ENCODE measurements at regions not wholly inside any gene's neighbourhood (a gene's known extent, or its start where the extent isn't known, plus 50 kb on each side); places are given as distances from the start of the nearest gene placed in this dataset.

DNA sequence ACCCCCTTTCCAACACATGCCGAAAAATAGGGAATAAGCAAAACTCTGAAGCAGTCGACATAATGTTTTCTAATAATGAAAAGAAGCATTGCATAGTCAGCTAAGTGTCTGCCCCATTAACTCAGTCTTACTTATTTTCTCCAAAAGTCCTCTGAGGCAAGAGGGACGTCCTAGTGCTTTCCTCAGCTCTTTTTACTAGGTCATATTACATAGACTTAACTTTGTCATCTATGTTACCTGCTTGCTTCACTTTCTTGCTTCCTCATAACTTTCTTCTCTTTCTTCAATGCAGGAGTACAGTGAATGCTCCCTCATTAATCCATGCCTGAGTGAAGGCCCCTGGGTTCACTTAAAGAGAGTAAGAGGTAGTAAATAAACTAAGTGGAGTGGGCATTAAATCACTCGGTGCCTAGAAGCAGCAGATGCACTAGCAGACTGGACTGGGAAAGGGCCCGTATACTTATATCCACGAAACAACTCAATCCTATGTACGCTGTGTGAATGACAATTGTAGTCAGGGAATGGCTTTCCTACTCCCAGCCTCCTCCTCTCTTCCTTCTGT lies 210.5 kb upstream of the SPAG17 start:
- Histone ChIP-seq H3K27me3 (ENCODE audit: control insufficient read depth in 3 of 3, insufficient read depth in 3 of 3, low read length in 2 of 3) (no peaks in the 10 kb centered on the region), H3K27ac (ENCODE audit: low read depth in 1 of 2, low read length in 1 of 2) (no peak overlapping the region), H3K4me1 (ENCODE audit: control insufficient read depth in 5 of 5, insufficient read depth in 5 of 5, low read length in 5 of 5) (peaks cover 0 to 7% (median 0%) of the 10 kb centered on the region in 5 donors), H3K36me3 (ENCODE audit: control insufficient read depth in 4 of 4, insufficient read depth in 4 of 4, low read length in 4 of 4) (no peaks in the 10 kb centered on the region), H3K9me3 (ENCODE audit: control insufficient read depth in 4 of 4, insufficient read depth in 3 of 4, low read length in 3 of 4) (no peaks in the 10 kb centered on the region), H3K4me3 (no peak overlapping the region), H3K9ac (ENCODE audit: insufficient read depth in 1 of 2, low read length in 2 of 2) (no peak overlapping the region)
- TF ChIP-seq, protein P1, sequence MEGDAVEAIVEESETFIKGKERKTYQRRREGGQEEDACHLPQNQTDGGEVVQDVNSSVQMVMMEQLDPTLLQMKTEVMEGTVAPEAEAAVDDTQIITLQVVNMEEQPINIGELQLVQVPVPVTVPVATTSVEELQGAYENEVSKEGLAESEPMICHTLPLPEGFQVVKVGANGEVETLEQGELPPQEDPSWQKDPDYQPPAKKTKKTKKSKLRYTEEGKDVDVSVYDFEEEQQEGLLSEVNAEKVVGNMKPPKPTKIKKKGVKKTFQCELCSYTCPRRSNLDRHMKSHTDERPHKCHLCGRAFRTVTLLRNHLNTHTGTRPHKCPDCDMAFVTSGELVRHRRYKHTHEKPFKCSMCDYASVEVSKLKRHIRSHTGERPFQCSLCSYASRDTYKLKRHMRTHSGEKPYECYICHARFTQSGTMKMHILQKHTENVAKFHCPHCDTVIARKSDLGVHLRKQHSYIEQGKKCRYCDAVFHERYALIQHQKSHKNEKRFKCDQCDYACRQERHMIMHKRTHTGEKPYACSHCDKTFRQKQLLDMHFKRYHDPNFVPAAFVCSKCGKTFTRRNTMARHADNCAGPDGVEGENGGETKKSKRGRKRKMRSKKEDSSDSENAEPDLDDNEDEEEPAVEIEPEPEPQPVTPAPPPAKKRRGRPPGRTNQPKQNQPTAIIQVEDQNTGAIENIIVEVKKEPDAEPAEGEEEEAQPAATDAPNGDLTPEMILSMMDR (IDR thresholded peaks at IDR 0.05; ENCODE audit: control extremely low read depth, extremely low read depth): no peak
- ATAC-seq (ENCODE audit: insufficient read depth, low FRiP score) (no peak), DNase-seq (no peak)
- 76 to 83% methylated on average over 7 of the region's 7 CpGs for WGBS, 2 donors

DNA sequence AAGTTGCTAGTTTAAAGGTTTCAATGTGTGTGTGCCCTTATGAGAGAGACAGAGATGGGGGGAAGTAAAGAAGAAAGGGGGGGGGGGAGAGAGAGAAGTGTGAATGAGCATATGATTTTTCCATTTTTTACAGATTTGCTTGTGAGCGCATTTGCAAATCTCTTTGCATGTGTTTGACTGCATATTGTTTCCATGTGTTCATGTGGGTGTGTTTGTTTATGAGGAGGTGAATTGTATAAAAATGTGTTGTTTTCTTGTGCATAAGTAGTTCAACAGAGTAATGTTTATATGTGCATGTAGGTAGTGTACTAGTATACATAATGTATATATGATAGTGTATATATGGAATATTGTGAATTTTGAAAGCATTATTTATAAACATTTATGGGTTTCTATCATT lies 205.9 kb upstream of the SPAG17 start:
- H3K27me3 ChIP-seq (ENCODE audit: control insufficient read depth in 3 of 3, insufficient read depth in 3 of 3, low read length in 2 of 3): no peaks in the 10 kb centered on the region
- no peaks in the 10 kb centered on the region for H3K36me3 ChIP-seq (ENCODE audit: control insufficient read depth in 4 of 4, insufficient read depth in 4 of 4, low read length in 4 of 4)
- no peak for DNase-seq
- TF ChIP-seq, protein P1 (IDR thresholded peaks at IDR 0.05; ENCODE audit: control extremely low read depth, extremely low read depth): no peak
- WGBS, 2 donors: 100% methylated on average over 1 of the region's 1 CpG
- no peak overlapping the region for H3K4me3 ChIP-seq
- no peak overlapping the region for H3K27ac ChIP-seq (ENCODE audit: low read depth in 1 of 2, low read length in 1 of 2)
- H3K9me3 ChIP-seq (ENCODE audit: control insufficient read depth in 4 of 4, insufficient read depth in 3 of 4, low read length in 3 of 4): no peaks in the 10 kb centered on the region
- H3K4me1 ChIP-seq (ENCODE audit: control insufficient read depth in 5 of 5, insufficient read depth in 5 of 5, low read length in 5 of 5): no peaks in the 10 kb centered on the region
- ATAC-seq (ENCODE audit: insufficient read depth, low FRiP score): no peak
- no peak overlapping the region for H3K9ac ChIP-seq (ENCODE audit: insufficient read depth in 1 of 2, low read length in 2 of 2)

DNA sequence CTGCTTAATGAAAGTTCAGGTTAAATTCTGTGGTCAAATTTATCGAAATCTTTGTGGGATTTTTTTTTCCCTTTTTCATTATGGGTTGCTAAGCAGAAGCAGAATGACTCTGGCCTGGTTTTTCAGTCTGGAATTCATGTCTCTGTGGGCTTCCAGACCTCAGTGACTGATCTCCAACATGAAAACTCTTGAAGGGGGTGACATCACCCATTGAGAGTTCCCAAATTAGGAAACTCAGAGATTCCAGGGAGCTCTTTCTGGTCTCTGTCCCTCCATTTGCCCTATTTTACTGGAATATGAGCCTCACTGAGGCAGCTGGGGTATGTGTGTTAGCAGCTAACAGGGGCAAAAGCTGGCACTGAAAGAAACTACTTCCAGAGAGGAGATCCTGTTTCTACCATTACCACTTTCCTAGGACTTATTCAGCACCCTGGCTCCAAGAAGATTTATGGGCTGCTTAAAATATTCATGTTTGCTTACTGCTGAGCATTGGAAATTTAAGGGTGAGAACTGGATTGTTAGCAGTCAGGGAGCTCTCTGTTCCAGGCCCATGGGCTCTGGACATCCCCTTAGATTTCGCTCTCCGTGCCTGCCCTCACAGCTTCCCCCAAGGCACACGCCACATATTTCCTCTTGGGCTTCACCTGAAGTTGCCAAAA lies 203.4 kb upstream of the SPAG17 start:
- H3K4me3 ChIP-seq: no peak overlapping the region
- 85 to 88% methylated on average over 4 of the region's 4 CpGs for WGBS, 2 donors
- no peak overlapping the region for H3K27ac ChIP-seq (ENCODE audit: low read depth in 1 of 2, low read length in 1 of 2)
- H3K9me3 ChIP-seq (ENCODE audit: control insufficient read depth in 4 of 4, insufficient read depth in 3 of 4, low read length in 3 of 4): no peaks in the 10 kb centered on the region
- no peaks in the 10 kb centered on the region for H3K27me3 ChIP-seq (ENCODE audit: control insufficient read depth in 3 of 3, insufficient read depth in 3 of 3, low read length in 2 of 3)
- ATAC-seq (ENCODE audit: insufficient read depth, low FRiP score): no peak
- TF ChIP-seq, protein P1 (IDR thresholded peaks at IDR 0.05; ENCODE audit: control extremely low read depth, extremely low read depth): no peak
- no peak for DNase-seq
- H3K36me3 ChIP-seq (ENCODE audit: control insufficient read depth in 4 of 4, insufficient read depth in 4 of 4, low read length in 4 of 4): no peaks in the 10 kb centered on the region
- no peak overlapping the region for H3K9ac ChIP-seq (ENCODE audit: insufficient read depth in 1 of 2, low read length in 2 of 2)
- no peaks in the 10 kb centered on the region for H3K4me1 ChIP-seq (ENCODE audit: control insufficient read depth in 5 of 5, insufficient read depth in 5 of 5, low read length in 5 of 5)

All from lung (tissue), 11 donors.